Endodermal cell (in vitro differentiated cells): ENCODE measurements at regions not wholly inside any gene's neighbourhood (a gene's known extent, or its start where the extent isn't known, plus 50 kb on each side); places are given as distances from the start of the nearest gene placed in this dataset.
"Not testable (repeated sequence)": the region's sequence is repeated elsewhere in the genome, so short reads cannot be mapped to it uniquely, and the experiment has no call there.

Experiments used
- DNase-seq: peaks from one replicate; pipeline ENCODE4 v3.0.0-alpha.2; 2017
- H3K27ac ChIP-seq: 2 replicates; pipeline ENCODE4 v1.5.1; 2013; ENCODE audit warnings: mild to moderate bottlenecking, low read depth, low read length, moderate library complexity
- H3K27me3 ChIP-seq: 2 replicates; pipeline ENCODE4 v1.6.1; 2013; ENCODE audit warnings: mild to moderate bottlenecking, low read length, moderate library complexity; ENCODE audit not compliant: insufficient read depth, control insufficient read depth, poor library complexity, severe bottlenecking
- H3K36me3 ChIP-seq: 2 replicates; pipeline ENCODE4 v1.7.0; 2013; ENCODE audit warnings: mild to moderate bottlenecking, low read length, moderate library complexity; ENCODE audit not compliant: control insufficient read depth, insufficient read depth
- H3K4me1 ChIP-seq: one replicate; pipeline ENCODE4 v1.7.0; 2013; ENCODE audit warnings: low read length; ENCODE audit not compliant: control insufficient read depth, insufficient read depth
- H3K4me3 ChIP-seq: 2 replicates; pipeline ENCODE4 v1.5.1; 2013; ENCODE audit warnings: mild to moderate bottlenecking, low read length, moderate library complexity
- H3K9ac ChIP-seq: 2 replicates; pipeline ENCODE4 v1.6.1; 2013; ENCODE audit warnings: mild to moderate bottlenecking, low read length, moderate library complexity; ENCODE audit not compliant: poor library complexity, severe bottlenecking; ENCODE audit errors: extremely low read depth
- H3K9me3 ChIP-seq: 2 replicates; pipeline ENCODE4 v1.6.1; 2013; ENCODE audit warnings: mild to moderate bottlenecking, low read length, moderate library complexity; ENCODE audit not compliant: control insufficient read depth
- H3K27ac Mint-ChIP-seq: 2 replicates; pipeline ENCODE4 v1.8.0; 2020; ENCODE audit warnings: mixed read lengths
- H3K27me3 Mint-ChIP-seq: 2 replicates; pipeline ENCODE4 v1.8.0; 2021; ENCODE audit warnings: mild to moderate bottlenecking, mixed read lengths; ENCODE audit not compliant: insufficient read depth
- H3K36me3 Mint-ChIP-seq: 2 replicates; pipeline ENCODE4 v1.8.0; 2020; ENCODE audit warnings: low read depth, mixed read lengths
- H3K4me1 Mint-ChIP-seq: 2 replicates; pipeline ENCODE4 v1.8.0; 2020; ENCODE audit warnings: mixed read lengths
- H3K4me3 Mint-ChIP-seq: 2 replicates; pipeline ENCODE4 v1.8.0; 2020; ENCODE audit warnings: mild to moderate bottlenecking, moderate library complexity, mixed read lengths
- H3K9me3 Mint-ChIP-seq: 2 replicates; pipeline ENCODE4 v1.8.0; 2020; ENCODE audit warnings: mild to moderate bottlenecking, mixed read lengths
- CTCF ChIP-seq: fragments of 200-600 bp; sonication (generic); conservative IDR thresholded peaks from 2 replicates; pipeline ENCODE4 v1.5.0; 2021; ENCODE audit warnings: antibody characterized with exemption, mild to moderate bottlenecking
- WGBS, 2 experiments: methylation state at CpG; one replicate each; pipeline versions ENCODE4 v1.1.5 to v1.1.7; 2013; ENCODE audit warnings: missing lambda C conversion rate in 2 of 2, mixed read lengths in 1 of 2; ENCODE audit not compliant: insufficient coverage in 1 of 2, insufficient read length in 1 of 2; 5-methylcytosine and 5-hydroxymethylcytosine counted together

- Histone ChIP-seq H3K4me1 (no peaks in the 10 kb centered on the region), H3K9me3 (no peaks in the 10 kb centered on the region), H3K36me3 (no peaks in the 10 kb centered on the region), H3K4me3 (no peak overlapping the region), H3K27ac (no peak overlapping the region), H3K9ac (no peak overlapping the region), H3K27me3 (no peaks in the 10 kb centered on the region)
- no peak for DNase-seq
- 91% methylated on average over 3 of the region's 3 CpGs; no CpG with 5 or more reads in 1 of the 2 experiments for WGBS, 2 experiments
- H3K27me3 Mint-ChIP-seq, result no peaks in the 10 kb centered on the region
- H3K9me3 Mint-ChIP-seq, result no peaks in the 10 kb centered on the region
- H3K4me3 Mint-ChIP-seq, result no peak overlapping the region
- no peak overlapping the region for H3K27ac Mint-ChIP-seq
- H3K36me3 Mint-ChIP-seq, result no peaks in the 10 kb centered on the region
- no peaks in the 10 kb centered on the region for H3K4me1 Mint-ChIP-seq
- TF ChIP-seq CTCF, result no peak
Measured at GRCh38 chrX:127187095-127187494, 367.6 kb downstream of the PRR32 start.

DNA sequence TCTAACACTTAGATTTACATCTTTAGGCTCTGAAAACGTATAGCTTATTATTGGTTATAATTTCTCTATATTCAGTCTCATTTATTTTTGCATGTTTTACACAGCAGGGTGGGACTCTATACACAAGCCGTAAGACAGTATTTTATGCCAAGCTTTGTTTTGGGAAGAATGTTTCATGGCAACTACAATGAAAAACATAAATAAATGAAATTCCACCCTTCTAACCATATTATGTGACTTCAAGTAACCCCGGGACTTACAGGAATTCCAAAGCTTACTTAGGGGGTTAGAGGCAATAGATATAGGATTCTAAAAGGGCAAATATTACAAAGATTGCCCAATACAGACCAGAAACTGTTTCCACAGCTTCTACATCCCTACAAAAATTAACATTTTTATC is 370.9 kb downstream of the PRR32 start:
- H3K27me3 Mint-ChIP-seq, result no peaks in the 10 kb centered on the region
- no peaks in the 10 kb centered on the region for H3K36me3 Mint-ChIP-seq
- H3K27ac Mint-ChIP-seq, result no peak overlapping the region
- H3K4me1 ChIP-seq, result no peaks in the 10 kb centered on the region
- H3K4me3 ChIP-seq, result no peak overlapping the region
- H3K27ac ChIP-seq, result no peak overlapping the region
- H3K36me3 ChIP-seq, result no peaks in the 10 kb centered on the region
- no peaks in the 10 kb centered on the region for H3K9me3 ChIP-seq
- no peak for DNase-seq
- no peak for TF ChIP-seq CTCF
- no peak overlapping the region for H3K4me3 Mint-ChIP-seq
- no peaks in the 10 kb centered on the region for H3K9me3 Mint-ChIP-seq
- no CpG with 5 or more reads among the region's 3 CpGs for WGBS, 2 experiments
- H3K27me3 ChIP-seq, result no peaks in the 10 kb centered on the region
- peaks cover 2% of the 10 kb centered on the region for H3K4me1 Mint-ChIP-seq
- no peak overlapping the region for H3K9ac ChIP-seq

GRCh38 chrX:127207326-127207725 is 387.8 kb downstream of the PRR32 start:
- H3K4me1 ChIP-seq, result no peaks in the 10 kb centered on the region
- H3K27ac Mint-ChIP-seq, result peak overlapping the region; percentile 89
- WGBS, 2 experiments, result 76% methylated on average over 3 of the region's 3 CpGs; no CpG with 5 or more reads in 1 of the 2 experiments
- H3K9me3 ChIP-seq, result no peaks in the 10 kb centered on the region
- H3K36me3 ChIP-seq, result no peaks in the 10 kb centered on the region
- no peak overlapping the region for H3K4me3 ChIP-seq
- peaks cover 8% of the 10 kb centered on the region for H3K9me3 Mint-ChIP-seq
- H3K27me3 Mint-ChIP-seq, result no peaks in the 10 kb centered on the region
- H3K27ac ChIP-seq, result no peak overlapping the region
- no peak for TF ChIP-seq CTCF
- peak overlapping the region; percentile 24 for H3K4me3 Mint-ChIP-seq
- no peak overlapping the region for H3K9ac ChIP-seq
- peaks cover 3% of the 10 kb centered on the region for H3K36me3 Mint-ChIP-seq
- no peaks in the 10 kb centered on the region for H3K27me3 ChIP-seq
- peak; percentile 44 for DNase-seq
- H3K4me1 Mint-ChIP-seq, result peaks cover 11% of the 10 kb centered on the region

DNA sequence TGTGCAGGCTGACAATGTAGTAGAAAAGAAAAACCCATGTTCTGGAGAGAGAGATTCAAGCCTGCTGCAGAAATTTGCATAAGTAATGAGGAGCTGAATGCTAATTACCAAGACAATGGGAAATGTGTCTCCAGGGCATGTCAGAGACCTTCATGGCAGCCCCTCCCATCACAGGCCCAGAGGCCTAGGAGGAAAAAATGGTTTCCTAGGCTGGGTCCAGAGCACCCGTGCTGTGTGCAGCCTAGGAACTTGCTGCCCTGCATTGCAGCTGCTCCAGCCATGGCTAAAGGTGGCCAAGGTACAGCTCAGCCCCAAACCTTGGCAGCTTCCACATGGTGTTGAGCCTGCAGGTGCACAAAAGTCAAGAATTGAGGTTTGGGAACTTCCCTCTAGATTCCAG is 402.3 kb downstream of the PRR32 start:
- WGBS, 2 experiments, result 89% methylated on average over 1 of the region's 1 CpG; no CpG with 5 or more reads in 1 of the 2 experiments
- H3K27ac ChIP-seq, H3K36me3 ChIP-seq: not testable (repeated sequence)

More for the DNA sequence above, 402.3 kb downstream of the PRR32 start:
- not testable (repeated sequence) for H3K27ac Mint-ChIP-seq, H3K4me1 ChIP-seq, DNase-seq, H3K4me3 Mint-ChIP-seq, H3K9ac ChIP-seq, H3K27me3 Mint-ChIP-seq, H3K27me3 ChIP-seq, H3K4me3 ChIP-seq, H3K4me1 Mint-ChIP-seq
- peaks cover 46% of the 10 kb centered on the region for H3K9me3 ChIP-seq
- H3K9me3 Mint-ChIP-seq, result peaks cover 71% of the 10 kb centered on the region
- H3K36me3 Mint-ChIP-seq, result peaks cover 17% of the 10 kb centered on the region
